Smooth muscle cell (in vitro differentiated cells): ENCODE measurements at regions not wholly inside any gene's neighbourhood (a gene's known extent, or its start where the extent isn't known, plus 50 kb on each side); places are given as distances from the start of the nearest gene placed in this dataset.

Source experiments
- DNase-seq: peaks from one replicate; lab custom pipeline; 2025; ENCODE audit not compliant: unreplicated experiment; lab: John Stamatoyannopoulos, UW
- H2AFZ ChIP-seq: fragments of 200-600 bp; sonication (generic); 2 replicates; pipeline ENCODE4 v1.6.0; 2016; ENCODE audit warnings: antibody characterized with exemption, low read depth, mild to moderate bottlenecking
- H3F3A ChIP-seq: fragments of 200-600 bp; sonication (generic); 2 replicates; pipeline ENCODE4 v1.6.0; 2017; ENCODE audit warnings: antibody characterized with exemption, low read depth
- H3K27ac ChIP-seq: fragments of 200-600 bp; sonication (generic); 2 replicates; pipeline ENCODE4 v1.5.1; 2016; ENCODE audit warnings: low read depth, mild to moderate bottlenecking
- H3K27me3 ChIP-seq: fragments of 200-600 bp; sonication (generic); 2 replicates; pipeline ENCODE4 v1.6.1; 2016; ENCODE audit warnings: low read depth, mild to moderate bottlenecking
- H3K36me3 ChIP-seq: fragments of 200-600 bp; sonication (generic); 2 replicates; pipeline ENCODE4 v1.5.1; 2016; ENCODE audit warnings: low read depth
- H3K4me1 ChIP-seq: fragments of 200-600 bp; sonication (generic); 2 replicates; pipeline ENCODE4 v1.5.1; 2016; ENCODE audit warnings: low read depth
- H3K4me2 ChIP-seq: fragments of 200-600 bp; sonication (generic); 2 replicates; pipeline ENCODE4 v1.6.0; 2016; ENCODE audit warnings: mild to moderate bottlenecking
- H3K4me3 ChIP-seq: fragments of 200-600 bp; sonication (generic); 2 replicates; pipeline ENCODE4 v1.5.1; 2016; ENCODE audit warnings: mild to moderate bottlenecking
- H3K79me2 ChIP-seq: fragments of 200-600 bp; sonication (generic); 2 replicates; pipeline ENCODE4 v1.6.0; 2016; ENCODE audit warnings: low read depth, mild to moderate bottlenecking
- H3K9ac ChIP-seq: fragments of 200-600 bp; sonication (generic); 2 replicates; pipeline ENCODE4 v1.6.0; 2016; ENCODE audit warnings: low read depth
- H3K9me3 ChIP-seq: fragments of 200-600 bp; sonication (generic); replicated peaks from 2 replicates; pipeline ENCODE4 v1.5.1; 2016; ENCODE audit warnings: low read depth
- H4K20me1 ChIP-seq: fragments of 200-600 bp; sonication (generic); 2 replicates; pipeline ENCODE4 v1.6.0; 2016; ENCODE audit warnings: low read depth
- CTCF ChIP-seq: fragments of 200-600 bp; sonication (generic); IDR thresholded peaks from 2 replicates; pipeline ENCODE4 v1.5.1; 2017; ENCODE audit warnings: borderline replicate concordance, mild to moderate bottlenecking, antibody characterized with exemption; ENCODE audit not compliant: insufficient read depth, poor library complexity, severe bottlenecking
- whole genome bisulfite sequencing: methylation state at CpG from one replicate; pipeline ENCODE4 v1.1.7; 2016; ENCODE audit warnings: low lambda C conversion rate; 5-methylcytosine and 5-hydroxymethylcytosine counted together

GRCh38 chr22:48661984-48662383 is 1165.7 kb downstream of the BRD1 start:
- Histone ChIP-seq H3K36me3 (no peaks in the 10 kb centered on the region), H3K4me1 (no peaks in the 10 kb centered on the region), H2AFZ (no peak overlapping the region), H3K4me2 (no peak overlapping the region), H3K27me3 (no peaks in the 10 kb centered on the region), H3K9me3 (no peaks in the 10 kb centered on the region), H3F3A (no peaks in the 10 kb centered on the region), H3K27ac (no peak overlapping the region), H3K9ac (no peak overlapping the region), H3K79me2 (no peaks in the 10 kb centered on the region), H4K20me1 (no peaks in the 10 kb centered on the region), H3K4me3 (no peak overlapping the region)
- no peak for TF ChIP-seq CTCF
- WGBS = 99% methylated on average over 7 of the region's 7 CpGs
- DNase-seq = no peak

GRCh38 chr22:48660790-48661740 is 1166.6 kb downstream of the BRD1 start:
- no peak for TF ChIP-seq CTCF
- Histone ChIP-seq H3K27me3 (no peaks in the 10 kb centered on the region), H3K9me3 (no peaks in the 10 kb centered on the region), H4K20me1 (no peaks in the 10 kb centered on the region), H3K79me2 (no peaks in the 10 kb centered on the region), H3K4me3 (no peak overlapping the region), H2AFZ (no peak overlapping the region), H3K4me2 (no peak overlapping the region), H3K4me1 (no peaks in the 10 kb centered on the region), H3K36me3 (no peaks in the 10 kb centered on the region), H3K9ac (no peak overlapping the region), H3K27ac (no peak overlapping the region), H3F3A (no peaks in the 10 kb centered on the region)
- DNase-seq = no peak
- WGBS = 81% methylated on average over 33 of the region's 33 CpGs

GRCh38 chr22:48660104-48660789 is 1167.4 kb downstream of the BRD1 start:
- Histone ChIP-seq H2AFZ (no peak overlapping the region), H3K4me3 (no peak overlapping the region), H3K4me1 (no peaks in the 10 kb centered on the region), H3K79me2 (no peaks in the 10 kb centered on the region), H3K9ac (no peak overlapping the region), H3K36me3 (no peaks in the 10 kb centered on the region), H3K27ac (no peak overlapping the region), H3K9me3 (no peaks in the 10 kb centered on the region), H3K27me3 (no peaks in the 10 kb centered on the region), H3F3A (no peaks in the 10 kb centered on the region), H4K20me1 (no peaks in the 10 kb centered on the region), H3K4me2 (no peak overlapping the region)
- TF ChIP-seq CTCF = no peak
- WGBS = 77% methylated on average over 20 of the region's 22 CpGs
- DNase-seq = no peak
